ENCODE measurements at regions not wholly inside any gene's neighbourhood (a gene's known extent, or its start where the extent isn't known, plus 50 kb on each side); places are given as distances from the start of the nearest gene placed in this dataset.
"Not testable (repeated sequence)": the region's sequence is repeated elsewhere in the genome, so short reads cannot be mapped to it uniquely, and the experiment has no call there.

DNA sequence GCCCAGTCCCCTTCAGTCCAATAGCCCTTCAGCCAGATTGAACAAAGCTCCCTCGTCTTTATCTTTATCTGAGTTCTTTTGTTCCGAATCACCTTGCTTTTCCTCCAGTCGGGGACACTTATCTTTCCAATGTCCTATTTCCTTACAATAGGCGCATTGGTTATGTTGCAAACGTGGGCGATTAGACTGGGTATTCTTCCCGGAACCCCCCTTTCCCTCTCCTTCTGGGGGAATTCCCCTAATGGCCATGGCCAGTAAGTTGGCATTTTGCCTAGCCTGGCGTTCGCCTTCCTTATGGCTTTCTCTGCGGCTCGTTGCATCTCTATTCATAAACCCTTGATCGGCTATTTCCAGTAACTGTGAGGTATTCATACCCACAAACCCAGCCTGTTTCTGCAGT, 82.2 kb upstream of the VEPH1 start:
- H3K4me1 ChIP-seq (ENCODE audit: low read length): no peaks in the 10 kb centered on the region
- DNase-seq: no peak
- no peaks in the 10 kb centered on the region for H3K9me3 ChIP-seq (ENCODE audit: low read length)
- no peak overlapping the region for H3K27ac ChIP-seq (ENCODE audit: low read length)
- no peak overlapping the region for H3K4me3 ChIP-seq (ENCODE audit: low read length)
- H3K27me3 ChIP-seq (ENCODE audit: low read length): no peaks in the 10 kb centered on the region
- no peak overlapping the region for H3K4me2 ChIP-seq (ENCODE audit: low read depth, low read length, poor library complexity, severe bottlenecking)
- H3K9ac ChIP-seq (ENCODE audit: low read length): no peak overlapping the region
- no peaks in the 10 kb centered on the region for H3K9me2 ChIP-seq (replicated peaks; ENCODE audit: insufficient read depth, low read length)
- H3K36me3 ChIP-seq (ENCODE audit: insufficient read depth, low read length): no peaks in the 10 kb centered on the region
- no peak overlapping the region for H2AFZ ChIP-seq (ENCODE audit: low read length)
- no peaks in the 10 kb centered on the region for H3K79me2 ChIP-seq (ENCODE audit: low read length)
- H4K20me1 ChIP-seq (ENCODE audit: insufficient read depth, low read depth, low read length): no peaks in the 10 kb centered on the region

GRCh38 chr3:157582637-157582973, 79.4 kb upstream of the VEPH1 start:
- no peak for DNase-seq
- Histone ChIP-seq H4K20me1 (ENCODE audit: insufficient read depth, low read depth, low read length) (no peaks in the 10 kb centered on the region), H3K4me3 (ENCODE audit: low read length) (no peak overlapping the region), H3K9me2 (replicated peaks; ENCODE audit: insufficient read depth, low read length) (no peaks in the 10 kb centered on the region), H3K9me3 (ENCODE audit: low read length) (no peaks in the 10 kb centered on the region), H3K4me1 (ENCODE audit: low read length) (no peaks in the 10 kb centered on the region), H3K27ac (ENCODE audit: low read length) (no peak overlapping the region), H3K27me3 (ENCODE audit: low read length) (no peaks in the 10 kb centered on the region), H2AFZ (ENCODE audit: low read length) (no peak overlapping the region), H3K9ac (ENCODE audit: low read length) (no peak overlapping the region), H3K36me3 (ENCODE audit: insufficient read depth, low read length) (no peaks in the 10 kb centered on the region), H3K79me2 (ENCODE audit: low read length) (no peaks in the 10 kb centered on the region), H3K4me2 (ENCODE audit: low read depth, low read length, poor library complexity, severe bottlenecking) (no peak overlapping the region)

- DNase-seq; H3K36me3 ChIP-seq (ENCODE audit: insufficient read depth, low read length); H3K9ac ChIP-seq (ENCODE audit: low read length); H2AFZ ChIP-seq (ENCODE audit: low read length); H3K4me2 ChIP-seq (ENCODE audit: low read depth, low read length, poor library complexity, severe bottlenecking); H3K27me3 ChIP-seq (ENCODE audit: low read length); H4K20me1 ChIP-seq (ENCODE audit: insufficient read depth, low read depth, low read length); H3K9me2 ChIP-seq (replicated peaks; ENCODE audit: insufficient read depth, low read length); H3K4me3 ChIP-seq (ENCODE audit: low read length); H3K27ac ChIP-seq (ENCODE audit: low read length); H3K79me2 ChIP-seq (ENCODE audit: low read length); H3K4me1 ChIP-seq (ENCODE audit: low read length); H3K9me3 ChIP-seq (ENCODE audit: low read length): not testable (repeated sequence)
These were observed 78.9 kb upstream of the VEPH1 start for GRCh38 chr3:157581956-157582636.

DNA sequence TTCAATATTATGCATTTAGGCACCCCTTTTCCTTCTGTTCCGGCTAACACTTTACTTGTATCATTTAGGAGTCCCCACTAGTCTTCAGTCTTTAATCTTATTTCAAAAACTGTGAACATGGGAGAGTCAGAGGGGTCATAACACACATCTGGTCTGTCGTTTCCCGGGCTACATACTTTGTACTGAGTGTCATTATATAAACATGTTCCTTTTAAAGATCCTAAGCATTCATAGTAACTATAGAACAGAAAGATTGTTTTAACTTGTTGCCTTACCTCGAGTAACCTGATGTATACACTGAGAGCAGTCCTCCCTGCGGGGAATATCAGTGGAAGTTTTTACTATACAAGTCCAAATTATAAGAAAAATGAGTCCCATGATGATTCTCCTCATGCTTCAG, 78.2 kb upstream of the VEPH1 start:
- H2AFZ ChIP-seq (ENCODE audit: low read length): no peak overlapping the region
- H3K9ac ChIP-seq (ENCODE audit: low read length): no peak overlapping the region
- no peak overlapping the region for H3K4me2 ChIP-seq (ENCODE audit: low read depth, low read length, poor library complexity, severe bottlenecking)
- no peaks in the 10 kb centered on the region for H3K79me2 ChIP-seq (ENCODE audit: low read length)
- H3K27me3 ChIP-seq (ENCODE audit: low read length): no peaks in the 10 kb centered on the region
- H3K4me1 ChIP-seq (ENCODE audit: low read length): no peaks in the 10 kb centered on the region
- no peaks in the 10 kb centered on the region for H3K9me3 ChIP-seq (ENCODE audit: low read length)
- no peak overlapping the region for H3K27ac ChIP-seq (ENCODE audit: low read length)
- DNase-seq: no peak
- no peaks in the 10 kb centered on the region for H3K9me2 ChIP-seq (replicated peaks; ENCODE audit: insufficient read depth, low read length)
- H3K4me3 ChIP-seq (ENCODE audit: low read length): no peak overlapping the region
- no peaks in the 10 kb centered on the region for H3K36me3 ChIP-seq (ENCODE audit: insufficient read depth, low read length)
- no peaks in the 10 kb centered on the region for H4K20me1 ChIP-seq (ENCODE audit: insufficient read depth, low read depth, low read length)

GRCh38 chr3:157578181-157578580, 75.0 kb upstream of the VEPH1 start:
- no peaks in the 10 kb centered on the region for H3K27me3 ChIP-seq (ENCODE audit: low read length)
- no peaks in the 10 kb centered on the region for H3K36me3 ChIP-seq (ENCODE audit: insufficient read depth, low read length)
- DNase-seq: no peak
- no peaks in the 10 kb centered on the region for H4K20me1 ChIP-seq (ENCODE audit: insufficient read depth, low read depth, low read length)
- no peaks in the 10 kb centered on the region for H3K79me2 ChIP-seq (ENCODE audit: low read length)
- no peak overlapping the region for H2AFZ ChIP-seq (ENCODE audit: low read length)
- H3K9ac ChIP-seq (ENCODE audit: low read length): no peak overlapping the region
- H3K4me2 ChIP-seq (ENCODE audit: low read depth, low read length, poor library complexity, severe bottlenecking): no peak overlapping the region
- no peaks in the 10 kb centered on the region for H3K9me2 ChIP-seq (replicated peaks; ENCODE audit: insufficient read depth, low read length)
- H3K4me3 ChIP-seq (ENCODE audit: low read length): no peak overlapping the region
- H3K9me3 ChIP-seq (ENCODE audit: low read length): no peaks in the 10 kb centered on the region
- H3K27ac ChIP-seq (ENCODE audit: low read length): no peak overlapping the region
- no peaks in the 10 kb centered on the region for H3K4me1 ChIP-seq (ENCODE audit: low read length)

GRCh38 chr3:157574531-157574930, 71.3 kb upstream of the VEPH1 start:
- DNase-seq: no peak
- no peaks in the 10 kb centered on the region for H3K9me3 ChIP-seq (ENCODE audit: low read length)
- H3K27ac ChIP-seq (ENCODE audit: low read length): no peak overlapping the region
- H3K79me2 ChIP-seq (ENCODE audit: low read length): no peaks in the 10 kb centered on the region
- H3K9ac ChIP-seq (ENCODE audit: low read length): no peak overlapping the region
- H3K9me2 ChIP-seq (replicated peaks; ENCODE audit: insufficient read depth, low read length): no peaks in the 10 kb centered on the region
- no peaks in the 10 kb centered on the region for H3K36me3 ChIP-seq (ENCODE audit: insufficient read depth, low read length)
- H3K27me3 ChIP-seq (ENCODE audit: low read length): no peaks in the 10 kb centered on the region; the same call in 1 of the 2 replicates
- H3K4me2 ChIP-seq (ENCODE audit: low read depth, low read length, poor library complexity, severe bottlenecking): no peak overlapping the region
- H3K4me3 ChIP-seq (ENCODE audit: low read length): no peak overlapping the region
- H4K20me1 ChIP-seq (ENCODE audit: insufficient read depth, low read depth, low read length): no peaks in the 10 kb centered on the region
- no peaks in the 10 kb centered on the region for H3K4me1 ChIP-seq (ENCODE audit: low read length)
- no peak overlapping the region for H2AFZ ChIP-seq (ENCODE audit: low read length)

- no peaks in the 10 kb centered on the region for H3K36me3 ChIP-seq (ENCODE audit: insufficient read depth, low read length)
- H4K20me1 ChIP-seq (ENCODE audit: insufficient read depth, low read depth, low read length): no peaks in the 10 kb centered on the region
- no peaks in the 10 kb centered on the region; the same call in 1 of the 2 replicates for H3K27me3 ChIP-seq (ENCODE audit: low read length)
- no peak for DNase-seq
- H3K4me2 ChIP-seq (ENCODE audit: low read depth, low read length, poor library complexity, severe bottlenecking): no peak overlapping the region
- H3K79me2 ChIP-seq (ENCODE audit: low read length): no peaks in the 10 kb centered on the region
- no peak overlapping the region for H3K27ac ChIP-seq (ENCODE audit: low read length)
- no peak overlapping the region for H3K4me3 ChIP-seq (ENCODE audit: low read length)
- H3K9me3 ChIP-seq (ENCODE audit: low read length): no peaks in the 10 kb centered on the region
- H3K9me2 ChIP-seq (replicated peaks; ENCODE audit: insufficient read depth, low read length): no peaks in the 10 kb centered on the region
- no peak overlapping the region for H3K9ac ChIP-seq (ENCODE audit: low read length)
- no peaks in the 10 kb centered on the region for H3K4me1 ChIP-seq (ENCODE audit: low read length)
- H2AFZ ChIP-seq (ENCODE audit: low read length): no peak overlapping the region
These were observed 70.7 kb upstream of the VEPH1 start for GRCh38 chr3:157573780-157574378.

DNA sequence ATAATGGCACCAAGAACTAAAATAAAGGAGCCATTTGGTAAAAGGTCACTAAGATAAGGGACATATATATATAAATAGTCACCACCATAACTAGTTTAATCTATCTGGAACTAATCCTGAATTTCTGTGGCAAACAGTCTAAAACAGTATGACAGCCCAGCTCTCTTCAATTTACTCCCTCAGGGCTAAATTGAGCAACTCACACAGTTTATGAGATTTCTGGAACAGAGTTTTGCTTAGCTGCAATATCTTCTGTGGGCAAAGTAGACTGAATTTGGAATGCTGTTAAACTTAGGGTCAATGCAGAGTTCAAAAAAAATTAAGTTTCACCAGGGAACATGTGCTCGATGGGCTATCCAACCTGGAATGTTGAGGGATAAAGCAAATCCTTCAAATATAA, 70.1 kb upstream of the VEPH1 start:
- H3K9ac ChIP-seq (ENCODE audit: low read length): no peak overlapping the region
- no peak overlapping the region for H3K4me2 ChIP-seq (ENCODE audit: low read depth, low read length, poor library complexity, severe bottlenecking)
- no peaks in the 10 kb centered on the region for H3K36me3 ChIP-seq (ENCODE audit: insufficient read depth, low read length)
- H4K20me1 ChIP-seq (ENCODE audit: insufficient read depth, low read depth, low read length): no peaks in the 10 kb centered on the region
- no peaks in the 10 kb centered on the region; the same call in 1 of the 2 replicates for H3K27me3 ChIP-seq (ENCODE audit: low read length)
- H3K79me2 ChIP-seq (ENCODE audit: low read length): no peaks in the 10 kb centered on the region
- no peaks in the 10 kb centered on the region for H3K9me3 ChIP-seq (ENCODE audit: low read length)
- H3K4me1 ChIP-seq (ENCODE audit: low read length): no peaks in the 10 kb centered on the region
- H3K9me2 ChIP-seq (replicated peaks; ENCODE audit: insufficient read depth, low read length): no peaks in the 10 kb centered on the region
- H3K27ac ChIP-seq (ENCODE audit: low read length): no peak overlapping the region
- no peak overlapping the region for H3K4me3 ChIP-seq (ENCODE audit: low read length)
- no peak for DNase-seq
- H2AFZ ChIP-seq (ENCODE audit: low read length): no peak overlapping the region

All from Karpas-422 (cell line).